Glutamatergic neuron (in vitro differentiated cells): ENCODE measurements at regions not wholly inside any gene's neighbourhood (a gene's known extent, or its start where the extent isn't known, plus 50 kb on each side); places are given as distances from the start of the nearest gene placed in this dataset.

Experiments
- DNase-seq: peaks from one replicate; pipeline ENCODE4 v3.0.0; 2022
- H3K27ac Mint-ChIP-seq: one replicate; pipeline ENCODE4 v1.8.0; 2020; ENCODE audit warnings: mild to moderate bottlenecking, mixed read lengths, inconsistent platforms; ENCODE audit not compliant: unreplicated experiment
- H3K27me3 Mint-ChIP-seq: one replicate; pipeline ENCODE4 v1.8.0; 2020; ENCODE audit warnings: mild to moderate bottlenecking, moderate library complexity, mixed read lengths, inconsistent platforms; ENCODE audit not compliant: unreplicated experiment
- H3K36me3 Mint-ChIP-seq: one replicate; pipeline ENCODE4 v1.8.0; 2020; ENCODE audit warnings: mild to moderate bottlenecking, mixed read lengths, inconsistent platforms; ENCODE audit not compliant: unreplicated experiment
- H3K4me1 Mint-ChIP-seq: one replicate; pipeline ENCODE4 v1.8.0; 2020; ENCODE audit warnings: mild to moderate bottlenecking, low read depth, mixed read lengths, inconsistent platforms; ENCODE audit not compliant: unreplicated experiment
- H3K4me3 Mint-ChIP-seq: one replicate; pipeline ENCODE4 v1.8.0; 2020; ENCODE audit warnings: mild to moderate bottlenecking, mixed read lengths, inconsistent platforms; ENCODE audit not compliant: unreplicated experiment
- H3K9me3 Mint-ChIP-seq: one replicate; pipeline ENCODE4 v1.8.0; 2020; ENCODE audit warnings: mild to moderate bottlenecking, moderate library complexity, mixed read lengths, inconsistent platforms; ENCODE audit not compliant: unreplicated experiment
- TF ChIP-seq, protein P1 (sequence below): fragments of 200-600 bp; sonication (generic); IDR thresholded peaks from one replicate; pipeline ENCODE4 v1.5.0; 2021; ENCODE audit not compliant: partially characterized antibody, unreplicated experiment

DNA sequence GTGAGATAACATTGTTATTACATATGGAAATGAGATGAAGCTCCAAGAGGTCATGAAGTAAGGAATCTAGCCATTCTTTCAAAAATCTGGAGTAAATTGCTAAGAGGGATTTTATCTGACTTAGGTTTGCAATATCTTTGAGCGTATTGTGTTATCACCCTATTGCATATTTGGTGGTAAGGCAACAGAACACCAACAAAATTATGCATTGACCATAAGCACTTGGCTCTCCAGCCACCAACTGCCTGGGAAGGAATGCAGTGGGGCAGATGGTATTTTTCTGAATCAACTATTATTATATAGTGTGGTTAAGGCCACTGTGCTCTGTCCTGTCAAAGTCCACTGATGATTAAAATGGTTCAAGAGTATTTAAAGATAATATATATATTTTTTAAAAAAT, 287.9 kb upstream of the SEMA6D start:
- H3K9me3 Mint-ChIP-seq, result peaks cover 9% of the 10 kb centered on the region
- TF ChIP-seq, protein P1, sequence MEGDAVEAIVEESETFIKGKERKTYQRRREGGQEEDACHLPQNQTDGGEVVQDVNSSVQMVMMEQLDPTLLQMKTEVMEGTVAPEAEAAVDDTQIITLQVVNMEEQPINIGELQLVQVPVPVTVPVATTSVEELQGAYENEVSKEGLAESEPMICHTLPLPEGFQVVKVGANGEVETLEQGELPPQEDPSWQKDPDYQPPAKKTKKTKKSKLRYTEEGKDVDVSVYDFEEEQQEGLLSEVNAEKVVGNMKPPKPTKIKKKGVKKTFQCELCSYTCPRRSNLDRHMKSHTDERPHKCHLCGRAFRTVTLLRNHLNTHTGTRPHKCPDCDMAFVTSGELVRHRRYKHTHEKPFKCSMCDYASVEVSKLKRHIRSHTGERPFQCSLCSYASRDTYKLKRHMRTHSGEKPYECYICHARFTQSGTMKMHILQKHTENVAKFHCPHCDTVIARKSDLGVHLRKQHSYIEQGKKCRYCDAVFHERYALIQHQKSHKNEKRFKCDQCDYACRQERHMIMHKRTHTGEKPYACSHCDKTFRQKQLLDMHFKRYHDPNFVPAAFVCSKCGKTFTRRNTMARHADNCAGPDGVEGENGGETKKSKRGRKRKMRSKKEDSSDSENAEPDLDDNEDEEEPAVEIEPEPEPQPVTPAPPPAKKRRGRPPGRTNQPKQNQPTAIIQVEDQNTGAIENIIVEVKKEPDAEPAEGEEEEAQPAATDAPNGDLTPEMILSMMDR, result no peak
- H3K4me3 Mint-ChIP-seq, result no peak overlapping the region
- H3K36me3 Mint-ChIP-seq, result no peaks in the 10 kb centered on the region
- peaks cover 10% of the 10 kb centered on the region for H3K4me1 Mint-ChIP-seq
- DNase-seq, result no peak
- no peak overlapping the region for H3K27ac Mint-ChIP-seq
- peaks cover 3% of the 10 kb centered on the region for H3K27me3 Mint-ChIP-seq

DNA sequence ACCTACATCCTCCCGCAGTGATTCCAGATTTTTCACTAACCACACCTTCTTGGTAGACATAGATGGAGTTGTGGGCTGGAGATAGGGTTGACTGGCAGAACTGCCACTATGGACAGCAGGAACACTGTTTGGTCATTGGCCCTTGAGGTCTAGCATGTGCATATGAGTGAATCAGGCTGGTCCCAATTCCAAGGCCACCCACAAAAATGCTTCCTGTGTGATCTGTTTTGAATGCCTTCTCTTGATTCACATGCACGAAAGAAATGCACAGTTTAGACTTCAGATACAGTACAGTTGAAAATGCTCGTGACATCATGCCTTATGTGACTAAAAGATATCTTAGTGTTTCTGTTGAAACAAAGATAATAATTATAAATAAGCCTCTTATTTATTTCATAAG, 285.8 kb upstream of the SEMA6D start:
- H3K4me3 Mint-ChIP-seq, result no peak overlapping the region
- DNase-seq, result no peak
- H3K9me3 Mint-ChIP-seq, result peaks cover 4% of the 10 kb centered on the region
- peaks cover 3% of the 10 kb centered on the region for H3K27me3 Mint-ChIP-seq
- peaks cover 13% of the 10 kb centered on the region for H3K4me1 Mint-ChIP-seq
- H3K36me3 Mint-ChIP-seq, result no peaks in the 10 kb centered on the region
- H3K27ac Mint-ChIP-seq, result no peak overlapping the region
- TF ChIP-seq, protein P1, result no peak

DNA sequence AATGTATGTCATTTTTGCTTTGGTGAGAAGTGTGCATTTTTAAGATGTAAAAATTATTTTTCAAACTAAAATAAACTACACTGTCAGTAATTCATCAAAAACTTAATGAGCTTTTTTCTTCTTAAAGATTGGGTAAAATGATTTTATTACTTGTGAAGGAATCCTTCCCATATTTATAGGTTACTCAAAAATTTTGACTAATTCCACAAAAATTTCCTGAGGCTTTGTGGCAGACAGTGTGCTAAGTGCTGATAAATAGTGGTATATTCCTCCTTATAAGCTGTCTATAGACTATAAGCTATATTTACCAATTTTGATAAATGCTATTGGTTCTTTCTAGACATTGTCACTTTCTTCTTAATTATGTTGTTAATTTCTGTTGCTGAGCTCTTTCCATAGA, 284.5 kb upstream of the SEMA6D start:
- Mint-ChIP-seq H3K9me3 (peaks cover 4% of the 10 kb centered on the region), H3K4me3 (no peak overlapping the region), H3K4me1 (peaks cover 15% of the 10 kb centered on the region), H3K27me3 (peaks cover 3% of the 10 kb centered on the region), H3K27ac (no peak overlapping the region), H3K36me3 (no peaks in the 10 kb centered on the region)
- DNase-seq, result no peak
- TF ChIP-seq, protein P1, result no peak

DNA sequence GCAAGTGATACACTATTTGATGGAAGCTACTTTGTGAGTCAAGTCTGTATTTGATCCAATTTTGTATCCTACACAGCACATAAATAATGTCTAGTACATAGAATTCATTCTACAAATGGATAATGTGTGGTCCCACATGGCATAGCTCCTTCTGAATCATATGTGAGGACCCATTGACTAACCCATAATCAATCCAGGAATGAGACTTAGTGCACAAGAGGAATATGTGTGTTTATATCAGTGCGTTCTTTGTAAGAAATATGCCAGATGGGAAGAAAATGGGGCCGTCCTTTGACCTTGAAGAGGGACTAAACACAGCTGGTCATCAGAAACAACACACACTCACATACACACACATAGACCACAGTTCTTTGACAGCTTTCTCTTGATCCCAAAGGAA, 282.7 kb upstream of the SEMA6D start:
- Mint-ChIP-seq H3K9me3 (peaks cover 9% of the 10 kb centered on the region), H3K4me3 (no peak overlapping the region), H3K4me1 (peaks cover 28% of the 10 kb centered on the region), H3K27me3 (no peaks in the 10 kb centered on the region), H3K36me3 (no peaks in the 10 kb centered on the region), H3K27ac (no peak overlapping the region)
- TF ChIP-seq, protein P1, result no peak
- DNase-seq, result no peak

DNA sequence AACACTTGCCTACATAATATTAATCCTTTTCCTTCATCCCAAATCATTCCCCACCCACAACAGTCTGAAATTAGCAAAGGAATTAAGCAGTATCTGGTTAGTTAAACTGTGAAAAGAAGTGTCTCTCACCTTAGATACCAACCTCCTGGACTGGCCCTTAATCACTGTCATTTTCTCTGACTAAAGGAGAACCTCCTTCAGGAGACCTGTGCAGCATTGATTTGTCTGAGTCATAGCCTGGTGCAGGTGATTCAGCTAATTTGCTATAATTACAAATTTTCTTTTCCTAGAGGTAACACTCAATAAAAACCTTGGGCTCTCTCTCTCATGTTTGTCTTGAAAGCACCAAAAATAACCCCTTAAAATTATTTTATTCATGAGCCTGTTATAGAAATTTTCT, 279.8 kb upstream of the SEMA6D start:
- peaks cover 35% of the 10 kb centered on the region for H3K4me1 Mint-ChIP-seq
- H3K36me3 Mint-ChIP-seq, result no peaks in the 10 kb centered on the region
- no peaks in the 10 kb centered on the region for H3K27me3 Mint-ChIP-seq
- peaks cover 4% of the 10 kb centered on the region for H3K9me3 Mint-ChIP-seq
- TF ChIP-seq, protein P1, result no peak
- H3K27ac Mint-ChIP-seq, result no peak overlapping the region
- H3K4me3 Mint-ChIP-seq, result no peak overlapping the region
- no peak for DNase-seq
